ENCODE measurements at regions not wholly inside any gene's neighbourhood (a gene's known extent, or its start where the extent isn't known, plus 50 kb on each side); places are given as distances from the start of the nearest gene placed in this dataset.

DNA sequence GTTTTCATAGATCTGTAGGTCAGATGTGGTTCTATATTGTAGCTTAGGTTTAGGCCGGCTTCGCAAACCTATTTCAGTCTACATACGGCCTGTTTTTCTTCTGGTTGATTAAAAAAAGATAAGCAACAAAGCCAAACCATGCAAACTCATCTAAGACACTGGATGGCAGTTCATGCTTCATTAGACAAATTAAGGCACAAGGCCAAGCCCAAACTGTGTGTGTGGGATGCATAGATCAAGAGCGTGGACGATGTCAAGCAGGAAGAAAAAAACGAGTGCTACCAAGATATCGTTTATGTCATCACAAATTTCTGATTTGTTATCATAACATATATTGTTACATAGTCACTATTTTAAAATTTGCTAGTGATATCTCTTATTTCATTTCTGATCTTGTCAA is 357.6 kb upstream of the KIRREL3 start:
- TF ChIP-seq POLR2A (IDR thresholded peaks at IDR 0.05; ENCODE audit: low read depth, low read length) (no peak), TAF1 (IDR thresholded peaks at IDR 0.05; ENCODE audit: borderline replicate concordance, low read depth, low read length) (no peak), POLR2AphosphoS5 (IDR thresholded peaks at IDR 0.05; ENCODE audit: low read depth, low read length) (no peak)
